CD4-positive, alpha-beta T cell treated with Interleukin-15 for 4 hours (primary cell): ENCODE measurements at regions not wholly inside any gene's neighbourhood (a gene's known extent, or its start where the extent isn't known, plus 50 kb on each side); places are given as distances from the start of the nearest gene placed in this dataset.

Source experiments
- DNase-seq: peaks from one replicate; pipeline ENCODE4 v3.0.0-alpha.2; 2020; ENCODE audit warnings: low spot score

DNA sequence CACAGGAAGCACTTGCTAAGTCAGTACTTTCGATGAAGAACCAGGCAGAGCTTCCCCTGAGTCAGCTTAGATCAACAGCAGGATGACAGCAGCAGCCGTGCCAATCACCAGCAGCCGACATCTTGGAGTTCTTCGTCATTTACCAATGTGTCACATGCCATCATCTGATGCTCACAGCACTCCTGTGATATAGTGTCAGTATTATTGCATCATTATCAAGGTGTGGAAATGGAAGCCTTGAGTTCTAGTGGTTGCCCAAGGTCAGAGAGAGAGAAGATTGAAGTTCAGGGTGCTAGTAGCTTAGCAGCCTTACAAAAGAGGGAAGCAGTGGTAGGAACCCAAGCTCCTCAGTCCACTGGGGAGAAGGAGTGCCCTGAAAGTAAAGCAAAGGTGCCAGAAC lies 331.5 kb downstream of the ZNF536 start:
- DNase-seq = no peak

DNA sequence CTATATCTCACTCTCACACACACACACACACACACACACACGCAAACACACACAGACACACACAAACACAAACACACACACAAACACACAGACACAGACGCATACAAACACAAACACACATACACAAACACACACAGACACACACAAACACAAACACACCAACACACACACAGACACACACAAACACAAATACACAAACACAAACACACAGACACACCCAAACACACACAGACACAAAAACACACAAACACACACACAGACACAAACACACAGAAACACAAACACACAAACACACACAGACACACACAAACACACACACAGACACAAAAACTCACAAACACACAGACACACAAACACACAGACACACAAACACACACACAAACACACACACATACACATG lies 329.0 kb downstream of the ZNF536 start:
- no peak for DNase-seq

DNA sequence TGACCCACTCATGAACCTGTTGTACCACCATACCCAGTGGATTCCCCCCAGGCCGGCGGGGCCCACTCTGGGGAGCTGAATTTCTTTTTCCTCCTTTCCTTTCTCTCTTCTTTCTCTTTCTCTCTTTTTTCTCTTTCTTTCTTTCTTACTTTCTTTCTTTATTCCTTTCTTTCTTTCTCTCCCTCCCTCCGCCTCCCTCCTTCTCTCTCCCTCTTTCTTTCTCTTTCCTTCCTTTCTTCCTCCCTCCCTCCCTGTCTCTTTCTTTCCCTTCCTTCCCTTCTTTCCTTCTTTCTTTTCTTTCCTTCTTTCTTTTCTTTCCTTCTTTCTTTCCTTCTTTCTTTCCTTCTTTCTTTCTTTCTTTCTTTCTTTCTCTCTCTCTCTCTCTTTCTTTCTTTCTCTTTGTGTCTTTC lies 327.7 kb downstream of the ZNF536 start:
- DNase-seq = no peak

DNA sequence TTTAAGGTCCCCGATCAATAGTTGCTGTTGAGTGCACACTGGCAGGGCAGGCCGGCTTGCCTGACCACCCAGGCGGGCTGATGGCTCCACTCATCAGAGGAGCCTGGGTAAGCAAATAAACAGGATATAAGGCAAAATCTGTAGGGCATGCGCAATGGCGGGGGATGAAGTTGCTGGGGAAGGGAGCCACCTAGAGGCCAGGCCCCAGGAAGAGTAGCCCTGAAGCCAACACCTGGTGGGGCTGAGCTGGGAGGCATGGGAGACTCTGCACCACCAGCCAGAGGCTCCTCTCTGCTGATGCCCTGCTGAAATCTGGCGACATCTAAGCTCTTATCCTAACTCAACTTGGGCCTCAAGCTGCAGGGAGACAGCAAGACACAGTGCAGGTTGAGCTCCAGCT lies 324.3 kb downstream of the ZNF536 start:
- DNase-seq = no peak

DNA sequence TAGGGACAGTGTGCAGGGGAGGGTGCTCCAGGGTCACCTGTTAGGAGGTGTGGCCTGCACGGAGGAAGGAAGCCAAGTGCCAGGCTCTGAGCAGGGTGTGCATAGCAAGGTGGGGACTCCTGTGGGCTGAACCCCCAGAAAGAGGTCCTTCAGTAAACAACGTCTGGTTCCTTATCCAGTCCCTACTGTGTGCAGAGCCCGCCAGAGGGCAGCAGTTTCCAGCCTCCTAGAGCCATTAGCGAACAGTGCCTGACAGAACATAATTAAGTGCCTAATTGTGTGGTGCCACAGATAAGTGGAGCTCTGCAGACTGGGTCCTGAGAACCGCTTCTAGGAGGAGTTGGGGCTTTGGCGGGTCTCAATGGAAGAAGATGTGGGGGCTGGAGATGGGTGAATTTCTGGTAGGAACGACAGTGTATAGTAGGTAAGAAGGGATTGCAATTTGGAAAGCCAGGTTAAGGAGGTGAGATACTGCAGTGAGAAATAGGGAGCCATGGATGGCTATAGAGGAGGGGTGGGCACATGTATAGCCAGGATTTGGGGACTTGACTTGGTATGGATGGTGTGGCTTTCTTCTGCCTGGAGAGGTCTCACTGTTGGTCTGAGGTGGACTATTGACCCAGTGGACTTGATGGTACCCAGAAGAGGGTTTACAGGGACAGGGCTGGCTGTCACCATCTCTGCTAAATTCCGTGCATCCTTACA lies 323.1 kb downstream of the ZNF536 start:
- DNase-seq = no peak

DNA sequence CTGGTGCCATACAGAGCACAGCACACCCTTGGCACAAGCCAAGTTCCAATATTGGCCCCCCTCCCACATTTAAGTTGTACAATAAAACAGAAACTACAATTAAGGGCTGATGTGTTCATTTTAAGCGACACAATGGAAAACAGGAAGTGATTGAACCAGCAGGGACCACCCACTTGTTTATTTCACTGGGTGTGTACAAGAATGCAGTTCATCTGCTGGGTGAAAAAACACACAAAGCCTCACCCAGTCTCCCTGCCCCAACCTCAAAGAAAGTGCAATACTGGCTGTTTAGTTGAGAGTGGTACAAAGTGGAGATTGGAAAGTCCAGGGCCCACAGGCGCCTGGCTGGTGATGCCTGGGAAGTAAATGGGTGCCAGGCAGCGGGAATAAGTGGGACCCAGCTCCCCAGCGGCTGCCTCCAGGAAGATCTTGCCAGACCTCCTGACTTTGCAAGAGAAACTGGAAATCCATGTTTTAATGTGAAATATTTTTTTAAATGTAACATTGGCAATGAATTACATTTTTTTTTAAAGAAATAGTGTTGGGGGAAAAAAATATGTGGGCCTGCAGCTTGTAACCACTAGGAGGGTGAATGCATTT lies 322.1 kb downstream of the ZNF536 start:
- DNase-seq = no peak

- no peak for DNase-seq
Observed at GRCh38 chr19:30692879-30693503, 320.8 kb downstream of the ZNF536 start.

DNA sequence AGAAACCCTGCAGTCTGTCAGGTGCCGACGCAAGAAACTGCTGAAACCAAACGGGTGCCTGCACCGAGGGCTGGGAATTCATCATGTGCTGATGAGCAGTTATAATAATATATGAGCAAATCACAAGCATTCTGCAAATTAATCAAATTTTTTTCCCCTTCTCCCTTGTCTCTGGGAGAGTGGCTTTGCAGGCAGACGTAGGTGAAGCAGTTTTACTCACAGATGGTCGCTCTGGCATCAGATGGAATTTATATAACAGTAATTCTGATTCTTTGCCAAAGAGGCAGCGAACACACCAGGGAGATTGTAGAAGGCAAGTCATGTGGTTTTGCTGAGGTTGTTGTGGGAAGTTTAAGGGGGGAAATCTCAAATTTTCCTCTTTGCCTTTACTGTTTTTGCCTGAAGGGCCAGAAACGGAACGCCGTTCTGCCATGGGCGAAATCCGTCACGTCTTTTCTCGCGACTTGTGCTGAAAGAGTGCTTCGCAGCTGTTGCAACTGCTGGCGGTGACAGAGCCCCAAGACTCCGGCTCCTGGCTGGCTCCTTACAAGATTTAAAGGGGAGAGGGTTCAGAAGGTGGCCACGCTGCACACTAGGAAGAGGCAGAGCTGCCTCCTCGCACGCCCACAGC lies 320.1 kb downstream of the ZNF536 start:
- no peak for DNase-seq

DNA sequence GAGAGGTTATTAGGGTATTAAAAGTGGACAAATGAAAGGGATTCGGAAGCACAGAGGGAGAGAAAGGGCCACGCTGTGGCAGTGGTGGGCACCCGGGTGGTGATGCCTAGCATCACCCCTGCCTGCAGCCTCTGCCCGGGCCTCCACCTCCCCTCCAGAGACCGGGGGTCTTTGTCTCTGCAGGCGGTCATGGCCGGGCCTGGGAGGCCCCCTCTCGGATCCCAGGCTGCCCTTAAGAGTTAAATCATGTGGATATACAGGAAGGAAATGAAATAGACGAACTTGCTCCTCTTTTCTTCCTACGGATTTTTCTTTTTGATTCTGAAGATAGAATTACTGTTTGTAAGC lies 319.6 kb downstream of the ZNF536 start:
- DNase-seq = no peak

DNA sequence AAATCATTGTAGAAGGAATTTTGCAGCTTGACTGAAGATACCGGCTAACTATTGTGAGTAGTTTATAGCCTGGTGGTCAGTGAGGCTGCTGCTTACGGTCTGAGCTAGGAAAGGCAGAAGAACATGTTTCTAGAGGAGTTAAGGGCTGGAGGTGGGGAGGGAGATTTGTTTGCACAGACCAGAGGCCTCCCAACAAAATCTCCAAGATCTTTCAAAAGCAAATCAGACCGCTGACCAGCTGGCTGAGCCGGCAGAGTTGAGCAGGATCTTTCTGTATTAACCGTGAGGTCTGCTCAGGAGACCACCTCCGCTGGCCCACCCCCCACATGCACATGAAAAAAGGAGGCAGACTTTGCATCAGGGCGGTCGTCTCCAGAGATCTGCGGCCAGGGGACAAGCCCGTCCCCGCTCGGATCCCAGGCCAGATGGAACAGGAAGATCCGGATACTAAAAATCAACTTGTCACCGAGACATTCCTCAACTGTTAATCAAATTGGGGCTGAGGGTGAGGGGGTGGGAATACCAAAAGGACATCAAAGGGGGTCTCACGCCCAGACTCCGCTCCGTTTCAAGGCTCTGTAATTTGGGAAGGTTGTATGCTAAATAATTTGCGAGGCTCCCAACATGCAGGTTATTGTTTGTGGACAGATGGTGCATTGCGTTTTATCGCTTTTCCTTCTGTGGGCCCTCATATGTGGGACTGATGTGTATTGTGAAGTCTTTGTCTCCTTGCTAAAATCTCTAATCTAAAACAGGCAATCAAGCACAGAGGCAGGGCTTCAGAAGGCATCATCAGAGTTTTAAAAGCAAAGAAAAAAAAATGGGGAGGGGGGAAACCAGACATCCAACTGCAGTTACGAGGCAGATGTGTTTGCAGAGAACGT lies 319.0 kb downstream of the ZNF536 start:
- DNase-seq = no peak

- no peak for DNase-seq
Observed at GRCh38 chr19:30690525-30690924, 318.3 kb downstream of the ZNF536 start.

GRCh38 chr19:30689474-30689873 lies 317.3 kb downstream of the ZNF536 start:
- no peak for DNase-seq

GRCh38 chr19:30688696-30689095 lies 316.5 kb downstream of the ZNF536 start:
- DNase-seq = no peak

- DNase-seq = no peak
Observed at GRCh38 chr19:30686826-30687566, 314.8 kb downstream of the ZNF536 start.

DNA sequence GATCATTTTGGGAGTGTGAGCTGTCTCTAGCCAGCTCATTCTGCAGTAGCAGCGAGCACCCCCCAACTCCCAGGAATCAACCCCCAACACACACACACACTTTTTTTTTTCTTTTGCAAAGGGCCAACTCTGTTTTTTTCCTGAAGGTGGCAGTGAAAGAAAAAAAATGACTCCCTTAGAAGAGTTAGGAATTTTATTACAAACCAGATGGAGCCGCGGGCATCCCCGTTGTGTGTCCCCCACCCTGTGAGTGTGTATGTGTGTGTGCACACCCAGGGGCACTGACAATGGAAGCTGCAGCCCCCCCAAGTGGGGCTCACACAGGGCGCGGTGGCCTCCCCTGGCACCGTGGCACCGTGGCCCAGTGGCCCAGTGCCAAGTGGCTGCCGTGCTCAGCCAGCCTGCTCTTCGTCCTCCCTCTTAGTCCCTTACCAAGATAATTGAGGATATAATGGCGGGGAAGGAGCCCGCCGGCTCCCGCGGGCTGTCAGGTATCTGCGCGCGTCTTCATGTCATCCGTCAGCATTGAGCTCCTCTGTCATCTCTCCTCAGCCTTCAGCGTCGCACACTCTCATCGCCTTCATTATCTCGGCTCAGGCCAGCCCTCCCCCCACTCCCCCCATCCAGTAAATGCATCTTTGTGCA lies 314.1 kb downstream of the ZNF536 start:
- DNase-seq = no peak

GRCh38 chr19:30685426-30686000 lies 313.3 kb downstream of the ZNF536 start:
- no peak for DNase-seq

GRCh38 chr19:30684613-30685012 lies 312.4 kb downstream of the ZNF536 start:
- DNase-seq = no peak

GRCh38 chr19:30682999-30683536 lies 310.9 kb downstream of the ZNF536 start:
- peak; percentile 32 for DNase-seq

DNA sequence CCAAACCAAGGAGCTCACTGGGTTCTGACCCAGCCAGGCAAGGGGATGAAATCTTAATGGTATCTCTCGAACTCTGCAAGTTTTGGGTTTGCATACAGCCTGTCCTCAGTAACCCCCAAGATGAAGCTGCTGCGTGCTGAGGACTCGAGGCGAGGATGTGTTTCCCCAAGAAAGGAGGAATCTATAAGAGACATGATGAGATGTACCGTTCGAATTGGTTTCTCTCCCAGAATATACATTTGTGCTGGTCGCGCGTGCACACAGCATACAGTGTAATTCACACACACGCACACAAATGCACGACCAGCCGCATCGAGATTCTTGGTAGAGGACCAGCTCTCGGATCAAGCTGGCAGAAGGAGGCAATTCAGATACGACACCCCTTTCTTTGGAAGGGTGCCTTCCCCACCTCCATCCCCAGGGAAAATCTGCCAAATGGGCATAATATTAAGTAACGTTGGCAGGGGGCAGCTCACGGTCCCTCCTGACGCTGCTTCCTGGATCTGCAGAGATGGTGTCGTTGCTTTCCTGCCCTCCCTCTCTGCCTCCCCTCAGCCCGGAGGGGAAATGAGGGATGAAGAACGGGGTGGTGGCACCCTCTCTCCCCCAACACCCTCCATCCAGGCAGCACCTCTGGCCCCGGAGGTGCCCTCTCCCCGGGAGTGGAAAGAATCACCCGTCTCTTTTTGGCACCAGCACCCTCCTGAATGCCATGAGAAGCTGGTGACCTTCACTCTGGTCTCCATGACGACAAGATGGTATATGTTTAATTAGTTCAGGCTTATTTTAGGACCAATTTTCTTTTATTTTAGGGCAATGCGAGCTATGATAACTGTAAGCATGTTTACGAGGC lies 310.2 kb downstream of the ZNF536 start:
- no peak for DNase-seq
